ENCODE measurements at regions not wholly inside any gene's neighbourhood (a gene's known extent, or its start where the extent isn't known, plus 50 kb on each side); places are given as distances from the start of the nearest gene placed in this dataset.

- DNase-seq (no peak), ATAC-seq (no peak)
- Histone ChIP-seq H3K4me3 (no peak overlapping the region), H3K4me1 (no peaks in the 10 kb centered on the region), H3K9me3 (no peaks in the 10 kb centered on the region), H3K27me3 (ENCODE audit: low read depth) (no peaks in the 10 kb centered on the region), H3K27ac (no peak overlapping the region), H3K36me3 (no peaks in the 10 kb centered on the region)
- no peak for TF ChIP-seq CTCF (IDR thresholded peaks at IDR 0.05)
- intact Hi-C loops (cut with DNase I): no loop called here
These were observed 90.7 kb downstream of the ZNF281 start for GRCh38 chr1:200319148-200319547.

- Histone ChIP-seq H3K4me1 (no peaks in the 10 kb centered on the region), H3K4me3 (no peak overlapping the region), H3K36me3 (no peaks in the 10 kb centered on the region), H3K27ac (no peak overlapping the region), H3K9me3 (no peaks in the 10 kb centered on the region), H3K27me3 (ENCODE audit: low read depth) (no peaks in the 10 kb centered on the region)
- ATAC-seq: no peak
- intact Hi-C loops (cut with DNase I): no loop called here
- no peak for DNase-seq
- TF ChIP-seq CTCF (IDR thresholded peaks at IDR 0.05): no peak
These were observed 92.6 kb downstream of the ZNF281 start for GRCh38 chr1:200317236-200317635.

- intact Hi-C loops (cut with DNase I): no loop called here
- Histone ChIP-seq H3K9me3 (no peaks in the 10 kb centered on the region), H3K36me3 (no peaks in the 10 kb centered on the region), H3K27me3 (ENCODE audit: low read depth) (no peaks in the 10 kb centered on the region), H3K4me1 (no peaks in the 10 kb centered on the region), H3K27ac (no peak overlapping the region), H3K4me3 (no peak overlapping the region)
- no peak for TF ChIP-seq CTCF (IDR thresholded peaks at IDR 0.05)
- no peak for ATAC-seq
- no peak for DNase-seq
These were observed 93.6 kb downstream of the ZNF281 start for GRCh38 chr1:200316148-200316803.

- ATAC-seq: peak; percentile 29 to 73
- intact Hi-C loops (cut with DNase I): no loop called here
- H3K27me3 ChIP-seq (ENCODE audit: low read depth): no peaks in the 10 kb centered on the region
- H3K36me3 ChIP-seq: no peaks in the 10 kb centered on the region
- no peaks in the 10 kb centered on the region for H3K9me3 ChIP-seq
- no peak overlapping the region for H3K4me3 ChIP-seq
- H3K27ac ChIP-seq: no peak overlapping the region
- H3K4me1 ChIP-seq: no peaks in the 10 kb centered on the region
- no peak for TF ChIP-seq CTCF (IDR thresholded peaks at IDR 0.05)
- DNase-seq: no peak
These were observed 95.6 kb downstream of the ZNF281 start for GRCh38 chr1:200314085-200314750.

- no peak for ATAC-seq
- H3K27me3 ChIP-seq (ENCODE audit: low read depth): no peaks in the 10 kb centered on the region
- intact Hi-C loops (cut with DNase I): no loop called here
These were observed 98.6 kb downstream of the ZNF281 start for GRCh38 chr1:200311256-200311655.

More at GRCh38 chr1:200311256-200311655, 98.6 kb downstream of the ZNF281 start:
- TF ChIP-seq CTCF (IDR thresholded peaks at IDR 0.05): no peak
- Histone ChIP-seq H3K4me1 (peaks cover 8% of the 10 kb centered on the region), H3K4me3 (no peak overlapping the region), H3K36me3 (no peaks in the 10 kb centered on the region), H3K9me3 (no peaks in the 10 kb centered on the region), H3K27ac (no peak overlapping the region)
- no peak for DNase-seq

All from lower lobe of right lung (tissue), 2 donors.